BLaER1 (cell line): ENCODE measurements at regions not wholly inside any gene's neighbourhood (a gene's known extent, or its start where the extent isn't known, plus 50 kb on each side); places are given as distances from the start of the nearest gene placed in this dataset.

Experiments used
- H3K27ac ChIP-seq: shearing (Covaris generic); formaldehyde crosslinking; 2 replicates; pipeline ENCODE4 v1.8.1; 2022
- H3K27me3 ChIP-seq: shearing (Covaris generic); formaldehyde crosslinking; 2 replicates; pipeline ENCODE4 v1.8.1; 2022
- H3K36me3 ChIP-seq: shearing (Covaris generic); formaldehyde crosslinking; 2 replicates; pipeline ENCODE4 v1.8.1; 2022
- H3K4me1 ChIP-seq: shearing (Covaris generic); formaldehyde crosslinking; 2 replicates; pipeline ENCODE4 v1.8.1; 2022
- H3K4me2 ChIP-seq: shearing (Covaris generic); formaldehyde crosslinking; 2 replicates; pipeline ENCODE4 v1.8.1; 2022
- H3K4me3 ChIP-seq: shearing (Covaris generic); formaldehyde crosslinking; 2 replicates; pipeline ENCODE4 v1.8.1; 2022
- H3K9ac ChIP-seq: shearing (Covaris generic); formaldehyde crosslinking; 2 replicates; pipeline ENCODE4 v1.8.1; 2022
- H3K9me3 ChIP-seq: shearing (Covaris generic); formaldehyde crosslinking; 2 replicates; pipeline ENCODE4 v1.8.1; 2022
- H4K20me1 ChIP-seq: shearing (Covaris generic); formaldehyde crosslinking; 2 replicates; pipeline ENCODE4 v1.8.1; 2022
- Cebpa-rat ChIP-seq: shearing (Covaris generic); IDR thresholded peaks from 2 replicates; pipeline ENCODE4 v1.8.1; 2022

GRCh38 chr13:111873676-111874178 is 193.2 kb upstream of the SOX1 start:
- Histone ChIP-seq H4K20me1 (no peaks in the 10 kb centered on the region), H3K4me1 (no peaks in the 10 kb centered on the region), H3K9ac (no peak overlapping the region), H3K27me3 (no peaks in the 10 kb centered on the region), H3K4me2 (no peak overlapping the region), H3K27ac (no peak overlapping the region), H3K36me3 (no peaks in the 10 kb centered on the region), H3K4me3 (no peak overlapping the region), H3K9me3 (peaks cover 3% of the 10 kb centered on the region)
- no peak for TF ChIP-seq Cebpa-rat

- Histone ChIP-seq H3K9me3 (no peaks in the 10 kb centered on the region; the same call in 1 of the 2 replicates), H3K27ac (no peak overlapping the region), H3K4me1 (no peaks in the 10 kb centered on the region), H3K36me3 (no peaks in the 10 kb centered on the region), H3K4me2 (no peak overlapping the region), H3K4me3 (no peak overlapping the region), H3K27me3 (no peaks in the 10 kb centered on the region), H3K9ac (no peak overlapping the region), H4K20me1 (no peaks in the 10 kb centered on the region)
- TF ChIP-seq Cebpa-rat: no peak
Measured at GRCh38 chr13:111874981-111875380, 192.0 kb upstream of the SOX1 start.

- H3K27me3 ChIP-seq: no peaks in the 10 kb centered on the region
- no peaks in the 10 kb centered on the region for H3K4me1 ChIP-seq
- H3K27ac ChIP-seq: no peak overlapping the region
- no peak for TF ChIP-seq Cebpa-rat
- H3K9ac ChIP-seq: no peak overlapping the region
- H4K20me1 ChIP-seq: no peaks in the 10 kb centered on the region
- H3K36me3 ChIP-seq: no peaks in the 10 kb centered on the region
- no peaks in the 10 kb centered on the region; the same call in 1 of the 2 replicates for H3K9me3 ChIP-seq
- H3K4me3 ChIP-seq: no peak overlapping the region
- no peak overlapping the region for H3K4me2 ChIP-seq
Measured at GRCh38 chr13:111875915-111876314, 191.0 kb upstream of the SOX1 start.

GRCh38 chr13:111876506-111876905 is 190.4 kb upstream of the SOX1 start:
- H3K27ac ChIP-seq: no peak overlapping the region
- no peaks in the 10 kb centered on the region for H4K20me1 ChIP-seq
- no peaks in the 10 kb centered on the region for H3K36me3 ChIP-seq
- H3K27me3 ChIP-seq: no peaks in the 10 kb centered on the region
- no peak for TF ChIP-seq Cebpa-rat
- H3K9ac ChIP-seq: no peak overlapping the region
- no peak overlapping the region for H3K4me3 ChIP-seq
- no peak overlapping the region for H3K4me2 ChIP-seq
- H3K4me1 ChIP-seq: no peaks in the 10 kb centered on the region
- H3K9me3 ChIP-seq: no peaks in the 10 kb centered on the region; the same call in 1 of the 2 replicates

- Histone ChIP-seq H3K36me3 (no peaks in the 10 kb centered on the region), H3K9ac (no peak overlapping the region), H3K27ac (no peak overlapping the region), H3K27me3 (no peaks in the 10 kb centered on the region), H3K4me3 (no peak overlapping the region), H4K20me1 (no peaks in the 10 kb centered on the region), H3K4me2 (no peak overlapping the region), H3K9me3 (no peaks in the 10 kb centered on the region; the same call in 1 of the 2 replicates), H3K4me1 (no peaks in the 10 kb centered on the region)
- TF ChIP-seq Cebpa-rat: no peak
Measured at GRCh38 chr13:111877906-111878305, 189.0 kb upstream of the SOX1 start.

GRCh38 chr13:111879719-111880118 is 187.2 kb upstream of the SOX1 start:
- Histone ChIP-seq H3K4me1 (no peaks in the 10 kb centered on the region), H3K9ac (no peak overlapping the region), H3K9me3 (no peaks in the 10 kb centered on the region), H3K27me3 (no peaks in the 10 kb centered on the region), H3K27ac (no peak overlapping the region), H3K4me3 (no peak overlapping the region), H3K4me2 (no peak overlapping the region), H3K36me3 (no peaks in the 10 kb centered on the region), H4K20me1 (no peaks in the 10 kb centered on the region)
- no peak for TF ChIP-seq Cebpa-rat

- TF ChIP-seq Cebpa-rat: no peak
- Histone ChIP-seq H3K36me3 (no peaks in the 10 kb centered on the region), H4K20me1 (no peaks in the 10 kb centered on the region), H3K27ac (no peak overlapping the region), H3K4me2 (no peak overlapping the region), H3K4me1 (no peaks in the 10 kb centered on the region), H3K9ac (no peak overlapping the region), H3K27me3 (no peaks in the 10 kb centered on the region), H3K4me3 (no peak overlapping the region), H3K9me3 (no peaks in the 10 kb centered on the region)
Measured at GRCh38 chr13:111880185-111880584, 186.8 kb upstream of the SOX1 start.

GRCh38 chr13:111881700-111882099 is 185.2 kb upstream of the SOX1 start:
- H3K36me3 ChIP-seq: no peaks in the 10 kb centered on the region
- H3K9me3 ChIP-seq: no peaks in the 10 kb centered on the region
- H4K20me1 ChIP-seq: no peaks in the 10 kb centered on the region
- no peaks in the 10 kb centered on the region for H3K27me3 ChIP-seq
- no peak overlapping the region for H3K27ac ChIP-seq
- H3K9ac ChIP-seq: no peak overlapping the region
- H3K4me1 ChIP-seq: no peaks in the 10 kb centered on the region
- H3K4me2 ChIP-seq: no peak overlapping the region
- H3K4me3 ChIP-seq: no peak overlapping the region
- no peak for TF ChIP-seq Cebpa-rat

GRCh38 chr13:111882351-111882750 is 184.6 kb upstream of the SOX1 start:
- H3K36me3 ChIP-seq: no peaks in the 10 kb centered on the region
- no peak overlapping the region for H3K4me3 ChIP-seq
- H4K20me1 ChIP-seq: no peaks in the 10 kb centered on the region
- no peaks in the 10 kb centered on the region for H3K4me1 ChIP-seq
- no peaks in the 10 kb centered on the region for H3K27me3 ChIP-seq
- no peak for TF ChIP-seq Cebpa-rat
- no peak overlapping the region for H3K4me2 ChIP-seq
- no peaks in the 10 kb centered on the region for H3K9me3 ChIP-seq
- H3K27ac ChIP-seq: no peak overlapping the region
- H3K9ac ChIP-seq: no peak overlapping the region

GRCh38 chr13:111883571-111884343 is 183.2 kb upstream of the SOX1 start:
- Histone ChIP-seq H3K27me3 (no peaks in the 10 kb centered on the region), H4K20me1 (no peaks in the 10 kb centered on the region), H3K9me3 (no peaks in the 10 kb centered on the region), H3K27ac (no peak overlapping the region), H3K4me3 (no peak overlapping the region), H3K9ac (no peak overlapping the region), H3K36me3 (no peaks in the 10 kb centered on the region), H3K4me1 (no peaks in the 10 kb centered on the region), H3K4me2 (no peak overlapping the region)
- TF ChIP-seq Cebpa-rat: no peak
